HG03378 (cell line): ENCODE measurements at regions not wholly inside any gene's neighbourhood (a gene's known extent, or its start where the extent isn't known, plus 50 kb on each side); places are given as distances from the start of the nearest gene placed in this dataset.
A peak's percentile ranks its signal among the peaks of the same experiment; 100 is the strongest.
"Not testable (repeated sequence)": the region's sequence is repeated elsewhere in the genome, so short reads cannot be mapped to it uniquely, and the experiment has no call there.

Source experiments
- ATAC-seq: cut with Tn5 transposase; IDR thresholded peaks from one replicate; pipeline ENCODE4 v1.9.1; 2021; ENCODE audit warnings: mild to moderate bottlenecking, moderate library complexity; ENCODE audit not compliant: unreplicated experiment

- no peak for ATAC-seq
Observed at GRCh38 chr10:52368725-52369124, 54.6 kb downstream of the DKK1 start.

GRCh38 chr10:52374207-52374606 is 60.1 kb downstream of the DKK1 start:
- not testable (repeated sequence) for ATAC-seq

DNA sequence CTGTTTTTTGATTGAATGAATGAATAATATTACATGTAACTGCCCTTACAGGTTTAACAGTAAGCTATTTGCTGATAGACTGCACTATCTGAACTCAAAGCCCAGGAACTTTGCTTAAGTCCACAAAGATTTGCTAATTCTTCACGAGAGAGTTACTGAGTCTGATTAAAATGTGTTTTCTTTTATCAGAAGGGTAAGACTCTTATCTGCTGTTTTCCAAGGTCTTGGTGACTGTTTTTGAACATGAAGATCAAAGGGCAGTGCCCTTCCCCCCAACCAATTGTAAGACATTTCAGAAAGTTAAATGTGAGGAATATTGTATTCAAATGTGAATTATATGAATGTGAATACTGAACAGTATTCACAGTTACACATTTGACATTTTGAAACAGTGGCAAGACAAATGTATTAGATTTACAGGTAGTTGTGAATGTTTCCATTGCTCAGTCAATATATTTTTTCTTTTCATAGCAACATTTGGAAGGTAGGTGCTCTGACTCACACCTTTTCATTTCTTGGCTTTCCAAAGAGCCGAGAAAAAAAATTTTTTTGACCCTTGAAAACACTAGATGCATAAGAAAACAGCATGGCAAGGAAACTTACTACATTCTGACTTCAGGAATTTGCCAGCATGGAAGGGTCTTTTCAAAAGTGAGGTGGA is 62.7 kb downstream of the DKK1 start:
- ATAC-seq, result no peak

DNA sequence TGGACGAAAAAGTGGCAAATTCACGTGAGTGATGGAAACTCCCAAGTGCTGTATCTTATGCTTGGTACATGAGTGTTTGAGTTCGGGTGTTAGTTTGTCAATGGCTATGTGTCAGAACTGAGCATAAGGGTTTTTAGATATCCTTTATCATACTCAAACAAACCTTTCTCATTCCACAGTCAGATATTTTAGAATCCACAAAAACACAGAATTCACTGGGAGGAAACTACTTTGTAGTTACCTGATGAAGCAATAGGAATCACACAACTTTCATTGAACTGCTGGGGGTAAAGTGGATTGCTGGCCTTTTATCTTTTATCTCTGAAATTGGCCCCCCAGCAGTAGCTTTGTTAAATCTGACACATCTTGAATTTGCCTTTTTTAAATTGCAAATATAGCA is 64.0 kb downstream of the DKK1 start:
- ATAC-seq, result no peak

GRCh38 chr10:52379287-52379686 is 65.2 kb downstream of the DKK1 start:
- no peak for ATAC-seq

GRCh38 chr10:52383088-52383487 is 69.0 kb downstream of the DKK1 start:
- no peak for ATAC-seq

- ATAC-seq, result no peak
Observed at GRCh38 chr10:52387744-52388143, 73.7 kb downstream of the DKK1 start.

- ATAC-seq, result no peak
Observed at GRCh38 chr10:52390388-52390787, 76.3 kb downstream of the DKK1 start.

DNA sequence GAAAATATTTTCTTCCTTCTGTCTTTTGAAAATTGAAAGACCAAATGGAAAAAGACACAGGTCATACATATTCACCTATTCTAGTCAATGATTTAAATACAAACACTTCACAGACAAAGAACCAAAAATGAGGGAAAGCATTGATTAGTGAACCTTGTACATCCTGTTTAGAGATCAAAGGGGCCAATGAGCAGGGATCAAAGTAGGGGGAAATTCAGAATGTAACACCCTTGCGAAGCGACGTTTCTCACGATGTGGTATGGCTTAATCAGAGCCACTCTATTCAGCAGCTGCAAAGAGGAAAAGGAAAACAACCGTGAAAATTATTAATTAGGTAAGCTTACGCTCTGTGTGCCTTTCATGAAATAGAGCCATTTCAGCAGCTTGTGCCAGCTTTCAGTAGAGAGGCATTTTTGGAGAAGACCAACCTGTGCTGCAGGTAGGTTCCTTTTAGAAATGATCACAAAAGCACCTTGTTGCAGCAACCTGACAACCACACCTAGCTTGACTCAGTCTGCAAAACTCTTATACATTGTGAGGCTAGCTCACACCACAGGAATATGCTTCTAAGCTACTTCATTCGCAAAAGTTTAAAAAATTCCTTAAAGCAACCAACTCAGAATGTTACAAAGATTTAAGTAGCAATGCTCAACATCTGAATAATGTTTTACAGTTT is 78.0 kb downstream of the DKK1 start:
- no peak for ATAC-seq

DNA sequence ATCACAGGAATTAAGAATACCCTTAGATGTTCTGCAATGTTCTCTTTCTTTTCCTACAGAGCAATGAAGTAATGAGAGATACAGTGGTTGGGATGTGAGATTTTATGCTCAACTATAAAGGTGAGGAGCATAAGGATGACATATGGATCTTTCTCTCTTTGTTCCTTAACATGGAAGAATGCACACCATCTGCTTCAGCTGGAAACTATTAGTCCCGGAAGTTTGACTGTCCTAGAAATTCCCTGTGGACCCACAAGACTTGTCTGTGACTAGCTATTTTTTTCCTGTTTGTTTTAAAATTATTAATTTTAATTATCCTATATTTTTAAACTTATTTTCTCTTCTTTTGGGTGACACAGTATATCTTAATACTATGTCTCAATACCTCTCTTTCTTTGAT is 80.2 kb downstream of the DKK1 start:
- ATAC-seq, result no peak

- no peak for ATAC-seq
Observed at GRCh38 chr10:52400562-52400961, 86.5 kb downstream of the DKK1 start.

DNA sequence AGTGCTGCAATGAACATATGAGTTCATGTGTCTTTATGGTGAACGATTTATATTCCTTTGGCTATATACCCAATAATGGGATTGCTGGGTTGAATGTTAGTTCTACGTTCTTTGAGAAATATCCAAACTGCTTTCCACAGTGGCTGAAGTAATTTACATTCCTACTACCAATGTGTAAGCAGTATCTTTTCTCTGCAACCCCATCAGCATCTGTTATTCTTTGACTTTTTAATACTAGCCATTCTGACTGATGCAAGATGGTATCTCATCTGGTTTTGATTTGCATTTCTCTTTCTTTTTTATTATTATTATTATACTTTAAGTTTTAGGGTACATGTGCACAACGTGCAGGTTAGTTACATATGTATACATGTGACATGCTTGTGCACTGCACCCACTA is 89.7 kb downstream of the DKK1 start:
- ATAC-seq, result not testable (repeated sequence)

DNA sequence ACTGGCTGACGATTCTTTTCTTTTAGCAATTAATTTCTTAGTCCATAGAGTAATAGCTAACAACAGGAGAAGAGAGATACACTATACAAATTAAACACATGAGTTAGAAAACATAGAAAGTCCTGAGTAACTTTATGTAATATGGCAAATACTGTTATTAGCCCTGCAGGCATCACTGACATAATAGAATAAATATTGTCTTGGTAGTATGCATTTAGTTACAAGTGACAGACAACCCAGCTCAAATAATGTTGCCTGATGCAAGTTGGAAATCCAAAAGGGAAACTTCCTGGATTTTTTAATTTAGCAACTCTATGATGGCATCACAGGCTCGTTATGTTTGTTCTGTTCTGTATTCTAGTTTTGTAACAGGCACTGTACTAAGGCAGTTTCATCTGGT is 95.1 kb downstream of the DKK1 start:
- ATAC-seq, result no peak

- ATAC-seq, result no peak
Observed at GRCh38 chr10:52409928-52410327, 95.8 kb downstream of the DKK1 start.

- no peak for ATAC-seq
Observed at GRCh38 chr10:52410916-52411315, 96.8 kb downstream of the DKK1 start.

DNA sequence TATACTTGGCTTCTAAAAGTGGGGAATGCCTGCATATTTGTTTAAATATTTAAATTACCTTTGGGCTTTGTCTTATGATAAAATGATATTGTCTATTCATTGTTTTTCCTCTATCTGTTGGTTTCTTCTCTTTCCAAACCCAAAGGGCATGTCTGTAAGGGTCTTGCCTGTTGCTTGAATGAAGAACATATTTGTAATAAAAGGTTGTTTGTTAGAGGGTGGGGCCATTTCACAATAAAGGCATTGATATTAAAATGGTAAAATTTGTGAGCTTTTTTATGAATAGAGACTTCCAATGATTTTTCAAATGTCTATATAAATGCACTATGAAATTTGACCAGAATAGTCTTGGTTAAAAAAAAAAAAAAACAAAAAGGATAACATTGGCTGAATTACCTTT is 105.2 kb downstream of the DKK1 start:
- no peak for ATAC-seq

DNA sequence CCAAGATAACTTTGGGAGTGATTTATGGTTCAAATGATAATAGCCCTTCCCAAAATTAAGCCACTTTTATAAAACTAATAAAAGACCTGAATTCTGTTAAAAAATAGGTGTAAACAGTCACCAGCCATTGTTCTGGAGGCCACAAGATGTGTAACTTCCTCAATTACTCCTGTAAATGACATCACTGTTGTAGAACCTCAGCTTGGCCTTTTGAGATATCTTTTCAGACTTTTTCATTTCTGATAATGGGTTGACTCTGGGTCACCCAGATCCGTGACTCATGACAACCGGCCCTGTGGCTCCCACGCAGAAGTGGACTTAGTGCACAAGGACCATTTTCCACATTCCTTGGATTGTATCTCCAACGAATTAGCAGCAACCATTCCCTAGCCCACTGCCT is 106.6 kb downstream of the DKK1 start:
- ATAC-seq, result no peak

DNA sequence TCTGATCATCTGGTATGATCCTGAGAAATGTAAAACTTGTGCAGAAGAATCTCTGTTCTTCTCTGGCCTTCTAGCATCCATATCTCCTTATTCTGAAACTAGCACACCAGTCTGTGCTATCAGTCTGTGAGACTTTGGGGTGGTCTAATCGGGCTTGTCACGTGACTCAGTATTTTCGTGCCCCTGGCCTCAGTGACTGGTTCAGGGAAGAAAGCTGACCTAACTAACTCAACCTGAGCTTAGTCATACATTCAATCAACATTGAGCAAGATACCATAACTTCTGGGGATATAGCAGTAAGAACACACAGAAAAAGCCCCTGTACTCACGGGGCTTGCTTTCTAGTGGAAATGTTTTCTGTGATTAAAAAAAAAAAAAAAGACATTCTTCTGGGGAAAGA is 109.3 kb downstream of the DKK1 start:
- ATAC-seq, result no peak

- ATAC-seq, result no peak
Observed at GRCh38 chr10:52424341-52424740, 110.3 kb downstream of the DKK1 start.

DNA sequence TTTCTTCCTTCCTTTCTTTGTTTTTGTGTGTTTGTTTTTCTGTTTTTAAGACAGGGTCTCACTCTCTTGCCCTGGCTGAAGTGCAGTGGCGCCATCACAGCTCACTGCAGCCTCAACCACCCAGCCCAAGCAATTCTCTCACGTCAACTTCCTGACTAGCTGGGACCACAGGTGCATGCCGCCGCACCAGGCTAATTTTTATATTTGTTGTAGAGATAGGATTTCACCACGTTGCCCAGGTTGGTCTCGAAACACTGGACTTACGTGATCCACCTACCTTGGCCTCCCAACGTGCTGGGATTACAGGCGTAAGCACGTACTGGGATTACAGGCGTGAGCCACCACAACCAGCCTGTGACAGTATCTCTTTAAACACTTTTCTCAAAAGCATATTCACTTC is 120.7 kb downstream of the DKK1 start:
- ATAC-seq, result no peak

- no peak for ATAC-seq
Observed at GRCh38 chr10:52436664-52437063, 122.6 kb downstream of the DKK1 start.

DNA sequence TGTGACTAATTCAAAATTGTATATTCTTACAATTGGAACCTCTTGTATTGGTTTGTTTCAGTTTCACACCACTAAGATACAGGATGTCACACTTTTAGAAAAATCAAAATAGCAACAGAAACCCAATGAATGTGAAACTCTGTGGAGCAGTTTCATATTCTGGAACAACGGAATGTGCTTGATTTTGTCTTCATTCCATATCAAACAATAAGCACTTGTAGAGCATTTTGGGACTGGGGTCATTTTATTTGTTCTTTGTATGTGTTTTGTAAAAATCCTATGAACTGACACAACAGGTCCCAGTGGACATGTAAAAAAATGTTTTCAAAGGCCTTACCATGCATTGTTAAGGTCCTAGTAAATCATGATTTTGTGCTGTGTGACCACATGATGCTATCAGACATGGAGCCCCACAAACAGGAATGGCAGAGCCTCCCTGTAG is 123.1 kb downstream of the DKK1 start:
- peak; percentile 98 for ATAC-seq

DNA sequence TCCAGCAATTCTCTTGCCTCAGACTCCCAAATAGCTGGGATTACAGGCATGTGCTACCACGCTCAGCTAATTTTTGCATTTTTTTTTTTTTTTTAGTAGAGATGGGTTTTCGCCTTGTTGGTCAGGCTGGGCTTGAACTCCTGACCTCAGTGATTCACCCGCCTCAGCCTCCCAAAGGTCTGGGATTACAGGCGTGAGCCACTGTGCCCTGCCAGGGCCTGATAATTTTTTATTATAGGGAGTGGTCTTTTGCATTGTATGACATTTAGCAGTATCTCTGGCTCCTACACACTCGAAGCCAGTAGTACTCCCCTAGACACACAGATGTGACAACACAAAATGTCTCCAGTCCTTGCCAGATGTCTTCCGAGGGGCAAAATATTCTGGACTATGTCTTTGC is 124.0 kb downstream of the DKK1 start:
- ATAC-seq, result no peak
